SU-DHL-6 (cell line): ENCODE measurements at regions not wholly inside any gene's neighbourhood (a gene's known extent, or its start where the extent isn't known, plus 50 kb on each side); places are given as distances from the start of the nearest gene placed in this dataset.

ENCODE experiments used
- EZH2phosphoT487 ChIP-seq: fragments of 200-600 bp; sonication (generic), shearing (Covaris generic); conservative IDR thresholded peaks from 2 replicates; pipeline ENCODE4 v1.6.1; 2018; ENCODE audit warnings: mild to moderate bottlenecking, antibody characterized with exemption, low read length, moderate library complexity, mixed read lengths
- TF ChIP-seq, protein P1 (sequence below): fragments of 200-600 bp; sonication (generic); IDR thresholded peaks from one replicate; pipeline ENCODE4 v1.5.1; 2017; ENCODE audit warnings: antibody characterized with exemption, mild to moderate bottlenecking, low read length, moderate library complexity; ENCODE audit not compliant: insufficient read depth, poor library complexity, severe bottlenecking

DNA sequence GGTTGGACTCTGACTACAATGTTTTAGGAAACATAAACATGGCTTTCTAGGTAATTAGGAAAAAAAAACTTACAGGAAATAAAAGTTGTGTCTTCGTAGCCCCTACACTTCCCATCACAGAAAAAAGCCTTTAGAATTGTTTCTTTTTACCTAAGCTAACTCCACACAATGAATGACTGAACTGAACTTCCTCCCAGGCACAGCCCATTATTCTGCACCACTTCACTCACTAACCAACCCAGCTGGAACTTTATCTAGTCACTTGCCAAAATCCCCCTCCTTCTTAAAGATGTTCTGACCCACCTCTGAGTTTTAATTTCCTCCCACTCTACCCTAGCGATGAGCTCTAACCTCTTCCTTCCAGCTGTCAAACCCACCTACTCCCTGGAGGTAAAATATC lies 91.7 kb upstream of the MEOX2 start:
- TF ChIP-seq, protein P1, sequence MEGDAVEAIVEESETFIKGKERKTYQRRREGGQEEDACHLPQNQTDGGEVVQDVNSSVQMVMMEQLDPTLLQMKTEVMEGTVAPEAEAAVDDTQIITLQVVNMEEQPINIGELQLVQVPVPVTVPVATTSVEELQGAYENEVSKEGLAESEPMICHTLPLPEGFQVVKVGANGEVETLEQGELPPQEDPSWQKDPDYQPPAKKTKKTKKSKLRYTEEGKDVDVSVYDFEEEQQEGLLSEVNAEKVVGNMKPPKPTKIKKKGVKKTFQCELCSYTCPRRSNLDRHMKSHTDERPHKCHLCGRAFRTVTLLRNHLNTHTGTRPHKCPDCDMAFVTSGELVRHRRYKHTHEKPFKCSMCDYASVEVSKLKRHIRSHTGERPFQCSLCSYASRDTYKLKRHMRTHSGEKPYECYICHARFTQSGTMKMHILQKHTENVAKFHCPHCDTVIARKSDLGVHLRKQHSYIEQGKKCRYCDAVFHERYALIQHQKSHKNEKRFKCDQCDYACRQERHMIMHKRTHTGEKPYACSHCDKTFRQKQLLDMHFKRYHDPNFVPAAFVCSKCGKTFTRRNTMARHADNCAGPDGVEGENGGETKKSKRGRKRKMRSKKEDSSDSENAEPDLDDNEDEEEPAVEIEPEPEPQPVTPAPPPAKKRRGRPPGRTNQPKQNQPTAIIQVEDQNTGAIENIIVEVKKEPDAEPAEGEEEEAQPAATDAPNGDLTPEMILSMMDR = no peak
- no peak for TF ChIP-seq EZH2phosphoT487
